Liver (tissue), 3 donors: ENCODE measurements at regions not wholly inside any gene's neighbourhood (a gene's known extent, or its start where the extent isn't known, plus 50 kb on each side); places are given as distances from the start of the nearest gene placed in this dataset.

Source experiments
- CTCF ChIP-seq: fragments of 150-350 bp; IDR thresholded peaks from 2 replicates; pipeline ENCODE4 v1.5.1; 2017; ENCODE audit warnings: improper control_type of control experiment, low read depth, low read length; ENCODE audit not compliant: missing input control
- FOXA1 ChIP-seq: IDR thresholded peaks from 2 replicates; pipeline ENCODE4 v1.6.1; 2016; ENCODE audit warnings: antibody characterized with exemption
- HNF4G ChIP-seq: IDR thresholded peaks from 2 replicates; pipeline ENCODE4 v1.6.1; 2016; ENCODE audit warnings: antibody characterized with exemption
- JUND ChIP-seq, 2 donors: IDR thresholded peaks; 2 replicates each; pipeline ENCODE4 v1.6.1; 2016; ENCODE audit warnings: antibody characterized with exemption in 2 of 2
- RAD21 ChIP-seq, 2 donors: IDR thresholded peaks; 2 replicates each; pipeline ENCODE4 v1.6.1; 2016; ENCODE audit warnings: antibody characterized with exemption in 2 of 2, mild to moderate bottlenecking in 2 of 2
- REST ChIP-seq: IDR thresholded peaks from 2 replicates; pipeline ENCODE4 v1.6.1; 2016; ENCODE audit warnings: antibody characterized with exemption, mild to moderate bottlenecking
- SP1 ChIP-seq: IDR thresholded peaks from 2 replicates; pipeline ENCODE4 v1.6.1; 2018; ENCODE audit warnings: antibody characterized with exemption, mild to moderate bottlenecking
- TAF1 ChIP-seq: conservative IDR thresholded peaks from 2 replicates; pipeline ENCODE4 v1.6.1; 2016; ENCODE audit warnings: antibody characterized with exemption, mild to moderate bottlenecking
- YY1 ChIP-seq: IDR thresholded peaks from 2 replicates; pipeline ENCODE4 v1.6.1; 2016; ENCODE audit warnings: antibody characterized with exemption, mild to moderate bottlenecking
- ZBTB33 ChIP-seq: IDR thresholded peaks from 2 replicates; pipeline ENCODE4 v1.6.1; 2016; ENCODE audit warnings: antibody characterized with exemption
- TF ChIP-seq, protein P1 (sequence below): IDR thresholded peaks from 2 replicates; pipeline ENCODE4 v1.6.1; 2016; ENCODE audit warnings: antibody characterized with exemption
- donor health status: healthy.
- donor health status: healthy.

- TF ChIP-seq CTCF (no peak), REST (no peak), SP1 (no peak), RAD21 (IDR thresholded peaks at IDR 0.05) (no peak), HNF4G (no peak), TAF1 (no peak), JUND (IDR thresholded peaks at IDR 0.05) (no peak), ZBTB33 (no peak), YY1 (no peak), FOXA1 (no peak)
- TF ChIP-seq, protein P1, sequence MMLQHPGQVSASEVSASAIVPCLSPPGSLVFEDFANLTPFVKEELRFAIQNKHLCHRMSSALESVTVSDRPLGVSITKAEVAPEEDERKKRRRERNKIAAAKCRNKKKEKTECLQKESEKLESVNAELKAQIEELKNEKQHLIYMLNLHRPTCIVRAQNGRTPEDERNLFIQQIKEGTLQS: no peak
Measured at GRCh38 chr14:82549306-82549990, 1015.8 kb upstream of the SEL1L start.
